Ishikawa (cell line): ENCODE measurements at regions not wholly inside any gene's neighbourhood (a gene's known extent, or its start where the extent isn't known, plus 50 kb on each side); places are given as distances from the start of the nearest gene placed in this dataset.

Experiments used
- EP300 ChIP-seq: IDR thresholded peaks from 2 replicates; pipeline ENCODE4 v1.6.1; 2012; ENCODE audit warnings: borderline replicate concordance
- TAF1 ChIP-seq: IDR thresholded peaks from 2 replicates; pipeline ENCODE4 v1.6.1; 2012; ENCODE audit warnings: low read depth, mild to moderate bottlenecking
- TF ChIP-seq, protein P1 (sequence below): IDR thresholded peaks from 2 replicates; pipeline ENCODE4 v1.6.1; 2012; ENCODE audit warnings: low read depth, mild to moderate bottlenecking

DNA sequence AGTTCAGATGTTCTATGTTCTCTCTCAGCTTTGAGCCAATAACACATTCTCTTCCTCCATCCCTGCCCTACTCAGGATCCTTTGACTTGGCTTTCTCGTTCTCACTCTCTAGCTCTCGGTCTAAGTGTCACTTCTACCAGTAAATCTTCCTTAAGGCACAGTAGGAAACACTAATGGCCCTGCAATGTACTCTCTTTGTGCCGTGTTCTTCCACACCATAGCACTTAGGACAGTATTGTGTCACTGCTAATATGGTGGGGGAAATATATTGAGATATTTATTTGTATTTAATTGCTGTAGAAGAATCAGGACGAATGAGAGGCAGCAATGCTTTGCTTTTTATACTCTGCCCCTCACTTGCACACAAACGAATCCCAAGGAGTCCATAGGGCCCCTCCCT is 493.1 kb downstream of the SHISA9 start:
- TF ChIP-seq, protein P1, sequence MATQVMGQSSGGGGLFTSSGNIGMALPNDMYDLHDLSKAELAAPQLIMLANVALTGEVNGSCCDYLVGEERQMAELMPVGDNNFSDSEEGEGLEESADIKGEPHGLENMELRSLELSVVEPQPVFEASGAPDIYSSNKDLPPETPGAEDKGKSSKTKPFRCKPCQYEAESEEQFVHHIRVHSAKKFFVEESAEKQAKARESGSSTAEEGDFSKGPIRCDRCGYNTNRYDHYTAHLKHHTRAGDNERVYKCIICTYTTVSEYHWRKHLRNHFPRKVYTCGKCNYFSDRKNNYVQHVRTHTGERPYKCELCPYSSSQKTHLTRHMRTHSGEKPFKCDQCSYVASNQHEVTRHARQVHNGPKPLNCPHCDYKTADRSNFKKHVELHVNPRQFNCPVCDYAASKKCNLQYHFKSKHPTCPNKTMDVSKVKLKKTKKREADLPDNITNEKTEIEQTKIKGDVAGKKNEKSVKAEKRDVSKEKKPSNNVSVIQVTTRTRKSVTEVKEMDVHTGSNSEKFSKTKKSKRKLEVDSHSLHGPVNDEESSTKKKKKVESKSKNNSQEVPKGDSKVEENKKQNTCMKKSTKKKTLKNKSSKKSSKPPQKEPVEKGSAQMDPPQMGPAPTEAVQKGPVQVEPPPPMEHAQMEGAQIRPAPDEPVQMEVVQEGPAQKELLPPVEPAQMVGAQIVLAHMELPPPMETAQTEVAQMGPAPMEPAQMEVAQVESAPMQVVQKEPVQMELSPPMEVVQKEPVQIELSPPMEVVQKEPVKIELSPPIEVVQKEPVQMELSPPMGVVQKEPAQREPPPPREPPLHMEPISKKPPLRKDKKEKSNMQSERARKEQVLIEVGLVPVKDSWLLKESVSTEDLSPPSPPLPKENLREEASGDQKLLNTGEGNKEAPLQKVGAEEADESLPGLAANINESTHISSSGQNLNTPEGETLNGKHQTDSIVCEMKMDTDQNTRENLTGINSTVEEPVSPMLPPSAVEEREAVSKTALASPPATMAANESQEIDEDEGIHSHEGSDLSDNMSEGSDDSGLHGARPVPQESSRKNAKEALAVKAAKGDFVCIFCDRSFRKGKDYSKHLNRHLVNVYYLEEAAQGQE = no peak
- TF ChIP-seq TAF1 (no peak), EP300 (no peak)
